ENCODE measurements at regions not wholly inside any gene's neighbourhood (a gene's known extent, or its start where the extent isn't known, plus 50 kb on each side); places are given as distances from the start of the nearest gene placed in this dataset.

DNA sequence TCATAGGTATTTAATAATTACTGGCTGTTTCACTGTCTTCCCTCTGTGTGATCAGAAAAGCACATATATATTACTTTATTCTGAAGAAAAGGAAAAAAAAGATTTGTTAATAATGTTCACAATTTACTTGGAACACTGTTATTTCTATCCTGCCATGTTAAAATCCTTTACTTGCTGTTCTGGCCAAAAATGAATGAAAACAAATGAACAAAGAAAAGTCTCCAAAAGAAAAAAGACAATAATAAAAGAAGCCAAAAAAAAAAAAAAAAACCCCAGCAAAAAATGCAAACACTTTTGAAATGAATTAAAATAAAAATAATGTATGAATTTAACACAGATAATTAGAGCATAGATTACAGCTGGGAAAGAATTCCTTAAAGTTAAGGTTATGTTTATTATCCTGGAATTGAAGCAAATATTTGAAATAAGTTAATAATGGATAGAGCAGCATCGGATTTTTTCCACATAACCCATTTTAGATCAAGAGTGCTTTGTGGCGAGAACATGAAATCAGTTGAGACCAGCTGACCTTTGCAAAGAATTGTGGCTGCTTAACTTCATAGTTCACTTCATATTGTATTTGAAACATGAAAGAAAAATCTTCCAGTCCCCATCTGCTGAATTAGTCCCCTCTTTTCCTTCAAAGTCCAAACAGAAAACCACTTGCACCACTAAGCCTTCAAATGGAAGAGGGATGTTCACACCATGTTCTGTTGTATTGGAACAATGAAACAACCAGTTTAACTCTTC lies 444.8 kb downstream of the ADAMTS20 start:
- TF ChIP-seq, protein P1, sequence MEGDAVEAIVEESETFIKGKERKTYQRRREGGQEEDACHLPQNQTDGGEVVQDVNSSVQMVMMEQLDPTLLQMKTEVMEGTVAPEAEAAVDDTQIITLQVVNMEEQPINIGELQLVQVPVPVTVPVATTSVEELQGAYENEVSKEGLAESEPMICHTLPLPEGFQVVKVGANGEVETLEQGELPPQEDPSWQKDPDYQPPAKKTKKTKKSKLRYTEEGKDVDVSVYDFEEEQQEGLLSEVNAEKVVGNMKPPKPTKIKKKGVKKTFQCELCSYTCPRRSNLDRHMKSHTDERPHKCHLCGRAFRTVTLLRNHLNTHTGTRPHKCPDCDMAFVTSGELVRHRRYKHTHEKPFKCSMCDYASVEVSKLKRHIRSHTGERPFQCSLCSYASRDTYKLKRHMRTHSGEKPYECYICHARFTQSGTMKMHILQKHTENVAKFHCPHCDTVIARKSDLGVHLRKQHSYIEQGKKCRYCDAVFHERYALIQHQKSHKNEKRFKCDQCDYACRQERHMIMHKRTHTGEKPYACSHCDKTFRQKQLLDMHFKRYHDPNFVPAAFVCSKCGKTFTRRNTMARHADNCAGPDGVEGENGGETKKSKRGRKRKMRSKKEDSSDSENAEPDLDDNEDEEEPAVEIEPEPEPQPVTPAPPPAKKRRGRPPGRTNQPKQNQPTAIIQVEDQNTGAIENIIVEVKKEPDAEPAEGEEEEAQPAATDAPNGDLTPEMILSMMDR (conservative IDR thresholded peaks at IDR 0.05; ENCODE audit: low read length): no peak
- no peak for TF ChIP-seq EZH2phosphoT487 (IDR thresholded peaks at IDR 0.05; ENCODE audit: borderline replicate concordance)
